WI38 (cell line): ENCODE measurements at regions not wholly inside any gene's neighbourhood (a gene's known extent, or its start where the extent isn't known, plus 50 kb on each side); places are given as distances from the start of the nearest gene placed in this dataset.

ENCODE experiments used
- H3K4me3 ChIP-seq: 2 replicates; pipeline ENCODE4 v1.5.1; 2011; ENCODE audit warnings: low read depth, mild to moderate bottlenecking, control low read depth, low read length
- CTCF ChIP-seq: IDR thresholded peaks from 2 replicates; pipeline ENCODE4 v1.5.1; 2012; ENCODE audit warnings: low read depth, mild to moderate bottlenecking, control low read depth, low read length

GRCh38 chr1:54488065-54488750 lies 59.8 kb upstream of the ACOT11 start:
- H3K4me3 ChIP-seq, result peak overlapping the region; percentile 62
- no peak for TF ChIP-seq CTCF

- TF ChIP-seq CTCF, result no peak
- H3K4me3 ChIP-seq, result peak overlapping the region; percentile 24; the same call in 1 of the 2 replicates
Observed at GRCh38 chr1:54487571-54488050, 60.4 kb upstream of the ACOT11 start.

GRCh38 chr1:54486907-54487306 lies 61.1 kb upstream of the ACOT11 start:
- no peak overlapping the region for H3K4me3 ChIP-seq
- TF ChIP-seq CTCF, result no peak

DNA sequence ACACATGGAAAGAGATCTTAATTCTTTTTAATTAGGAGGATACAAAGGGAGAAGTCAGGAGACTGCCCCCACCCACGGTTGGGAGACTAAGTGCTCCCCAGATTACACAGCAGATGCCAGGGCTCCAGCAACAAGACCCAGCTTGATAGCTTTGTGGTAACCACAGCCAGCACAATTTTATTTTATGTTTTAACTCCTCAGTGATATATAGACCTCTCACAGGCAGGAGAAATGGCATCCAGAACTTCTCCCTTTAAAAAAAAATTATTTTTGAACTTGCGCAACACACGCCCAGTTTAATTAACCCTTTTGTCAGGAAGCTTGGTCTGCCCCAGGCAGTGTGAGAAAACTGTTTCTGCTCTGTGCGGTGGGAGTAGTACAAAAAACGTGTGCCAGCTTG lies 62.6 kb upstream of the ACOT11 start:
- TF ChIP-seq CTCF, result no peak
- no peak overlapping the region for H3K4me3 ChIP-seq

DNA sequence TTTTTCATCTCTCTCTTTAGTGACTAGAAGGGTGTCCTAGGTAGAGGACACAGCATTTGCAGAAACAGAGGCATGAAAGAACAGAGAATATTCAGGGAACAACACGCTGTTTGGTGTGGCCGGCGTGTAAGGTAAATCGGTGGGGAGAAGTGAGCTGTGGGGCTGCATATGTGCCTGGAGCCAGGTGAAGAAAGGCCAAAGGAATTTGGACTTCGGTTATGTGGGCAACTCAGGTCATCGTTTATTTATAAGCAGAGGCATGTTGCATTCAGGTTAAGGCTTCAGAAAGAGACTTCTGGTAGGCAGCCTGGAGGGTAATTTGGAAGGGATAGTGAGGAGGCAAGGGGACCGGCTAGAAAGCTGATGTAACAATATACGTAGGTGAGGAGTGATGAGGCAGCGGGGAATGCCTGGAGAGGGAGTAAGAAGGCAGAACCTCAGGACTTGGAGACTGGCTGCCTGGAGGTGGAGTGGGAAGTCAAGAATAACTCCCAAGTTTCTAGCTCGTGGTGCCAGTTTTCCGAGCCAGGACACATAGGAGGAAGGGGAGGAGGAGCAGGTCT lies 64.1 kb upstream of the ACOT11 start:
- TF ChIP-seq CTCF, result no peak
- H3K4me3 ChIP-seq, result no peak overlapping the region

- TF ChIP-seq CTCF, result no peak
Observed at GRCh38 chr1:54481201-54481884, 66.7 kb upstream of the ACOT11 start.

GRCh38 chr1:54480525-54480848 lies 67.5 kb upstream of the ACOT11 start:
- no peak overlapping the region for H3K4me3 ChIP-seq
- no peak for TF ChIP-seq CTCF

More at GRCh38 chr1:54481201-54481884, 66.7 kb upstream of the ACOT11 start:
- H3K4me3 ChIP-seq, result no peak overlapping the region
